Glomerular visceral epithelial cell (primary cell): ENCODE measurements at regions not wholly inside any gene's neighbourhood (a gene's known extent, or its start where the extent isn't known, plus 50 kb on each side); places are given as distances from the start of the nearest gene placed in this dataset.
"Not testable (repeated sequence)": the region's sequence is repeated elsewhere in the genome, so short reads cannot be mapped to it uniquely, and the experiment has no call there.

Experiments used
- DNase-seq: peaks from one replicate; pipeline ENCODE4 v3.0.0-alpha.2; 2016; ENCODE audit errors: extremely low spot score

DNA sequence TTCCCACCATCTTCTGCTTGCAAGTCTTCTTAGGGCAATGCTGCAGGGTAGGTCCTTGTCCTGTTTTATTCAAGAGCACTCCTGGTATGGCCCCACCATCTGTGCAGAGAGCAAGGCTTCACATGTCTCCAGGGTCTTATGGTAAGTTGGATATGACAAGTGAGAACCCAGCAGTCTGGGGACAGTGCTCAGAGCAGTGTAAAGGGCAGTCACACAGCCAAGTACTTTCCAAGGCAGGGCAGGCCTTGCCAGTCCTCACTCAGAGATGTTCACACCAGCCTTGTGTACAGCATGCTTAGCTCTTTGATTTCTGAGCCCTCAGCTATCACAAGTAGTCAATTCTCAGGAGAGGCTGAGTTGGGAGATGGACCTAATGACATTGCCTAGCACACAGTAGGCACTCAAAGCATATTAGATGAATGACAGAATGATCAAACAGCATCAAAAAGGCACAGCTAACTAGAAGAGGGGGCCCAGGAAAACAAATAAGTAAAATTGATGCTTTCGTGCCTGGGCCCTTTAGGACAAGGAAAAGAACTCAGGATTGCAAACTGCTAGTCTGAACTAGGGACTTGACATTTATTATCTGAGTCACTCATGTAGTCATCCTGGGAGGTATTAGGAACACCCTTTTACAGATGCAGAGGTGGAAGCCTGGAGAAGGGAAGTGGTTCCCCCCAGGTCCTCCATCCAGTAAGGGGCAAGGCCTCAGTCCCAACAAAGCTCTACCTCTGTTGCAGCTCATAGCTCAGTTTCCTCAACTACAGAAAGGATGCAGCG lies 86.7 kb upstream of the CTAGE1 start:
- DNase-seq, result no peak

DNA sequence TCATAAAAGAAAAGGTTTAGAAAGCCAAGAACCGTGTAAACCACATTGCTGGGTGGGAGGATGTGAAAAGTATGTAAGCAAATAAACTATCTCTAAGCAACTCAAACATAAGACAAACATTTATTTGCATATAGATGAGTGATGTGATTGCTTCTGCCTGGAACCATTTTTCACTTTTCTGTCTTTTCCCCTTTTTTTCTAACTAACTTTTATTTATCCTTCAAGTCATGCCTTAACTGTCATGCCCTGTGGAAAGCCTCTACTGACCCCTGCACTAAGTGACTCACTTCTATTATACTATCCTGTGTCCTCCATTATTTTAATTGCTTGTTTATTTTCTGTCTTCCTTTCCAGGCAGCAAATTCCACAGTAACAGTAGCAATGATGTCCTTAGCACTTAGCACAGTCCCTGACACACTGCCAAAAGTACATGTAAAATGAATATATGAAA lies 87.5 kb upstream of the CTAGE1 start:
- no peak for DNase-seq

DNA sequence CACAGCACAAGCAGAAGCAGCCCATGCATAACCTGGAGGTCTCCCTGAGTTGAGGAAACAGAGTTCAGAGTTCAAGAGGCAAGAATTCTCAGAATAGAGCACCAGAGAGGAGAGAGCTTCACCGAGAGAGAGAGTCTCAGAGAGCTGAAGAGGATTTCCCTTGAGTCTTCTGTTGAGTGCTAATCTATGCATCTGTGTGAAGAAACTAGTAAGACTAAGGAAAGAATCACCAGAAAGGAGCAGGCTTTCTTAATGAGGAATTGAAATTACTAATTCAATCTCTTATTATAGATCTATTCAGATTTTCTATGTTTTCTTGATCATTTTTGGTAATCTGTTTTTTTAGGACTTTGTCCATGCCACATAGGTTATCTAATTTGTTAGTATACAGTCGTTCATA lies 89.3 kb upstream of the CTAGE1 start:
- no peak for DNase-seq

DNA sequence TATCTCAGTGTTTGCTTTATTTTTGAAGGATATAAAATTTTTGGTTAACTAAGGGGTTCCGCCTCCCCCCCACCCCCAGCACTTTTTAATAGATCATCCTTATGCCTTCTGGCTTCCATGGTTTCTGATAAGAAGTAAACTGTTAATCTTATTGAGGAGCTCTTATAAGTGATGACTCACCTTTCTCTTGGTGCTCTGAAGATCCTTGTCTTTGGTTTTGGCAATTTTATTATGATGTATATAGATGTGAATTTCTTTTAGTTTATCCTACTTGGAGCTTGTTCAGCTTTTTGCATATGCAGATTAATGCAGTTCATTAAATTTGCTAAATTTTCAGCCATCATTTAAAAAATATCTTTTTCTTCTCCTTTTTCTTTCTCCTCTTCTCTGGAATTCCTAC lies 91.7 kb upstream of the CTAGE1 start:
- no peak for DNase-seq

DNA sequence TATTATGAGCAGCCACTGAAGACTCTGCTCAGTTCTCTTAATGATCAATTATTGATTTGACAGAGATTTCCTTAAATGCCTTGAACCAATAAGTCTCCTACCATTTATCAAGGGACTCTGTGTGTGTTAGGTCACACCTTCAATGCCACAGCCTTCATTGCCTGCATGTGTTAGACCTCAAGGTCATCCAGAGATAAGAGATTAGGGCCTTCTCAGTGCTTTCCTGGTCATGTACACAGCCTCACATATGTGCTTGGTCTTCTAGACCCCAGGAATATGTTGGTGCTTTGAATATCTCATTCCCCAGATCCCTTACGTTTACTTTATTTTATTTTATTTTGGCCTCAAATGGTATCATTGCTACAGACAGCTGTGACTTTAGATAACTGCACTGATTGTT lies 93.0 kb upstream of the CTAGE1 start:
- DNase-seq, result no peak

DNA sequence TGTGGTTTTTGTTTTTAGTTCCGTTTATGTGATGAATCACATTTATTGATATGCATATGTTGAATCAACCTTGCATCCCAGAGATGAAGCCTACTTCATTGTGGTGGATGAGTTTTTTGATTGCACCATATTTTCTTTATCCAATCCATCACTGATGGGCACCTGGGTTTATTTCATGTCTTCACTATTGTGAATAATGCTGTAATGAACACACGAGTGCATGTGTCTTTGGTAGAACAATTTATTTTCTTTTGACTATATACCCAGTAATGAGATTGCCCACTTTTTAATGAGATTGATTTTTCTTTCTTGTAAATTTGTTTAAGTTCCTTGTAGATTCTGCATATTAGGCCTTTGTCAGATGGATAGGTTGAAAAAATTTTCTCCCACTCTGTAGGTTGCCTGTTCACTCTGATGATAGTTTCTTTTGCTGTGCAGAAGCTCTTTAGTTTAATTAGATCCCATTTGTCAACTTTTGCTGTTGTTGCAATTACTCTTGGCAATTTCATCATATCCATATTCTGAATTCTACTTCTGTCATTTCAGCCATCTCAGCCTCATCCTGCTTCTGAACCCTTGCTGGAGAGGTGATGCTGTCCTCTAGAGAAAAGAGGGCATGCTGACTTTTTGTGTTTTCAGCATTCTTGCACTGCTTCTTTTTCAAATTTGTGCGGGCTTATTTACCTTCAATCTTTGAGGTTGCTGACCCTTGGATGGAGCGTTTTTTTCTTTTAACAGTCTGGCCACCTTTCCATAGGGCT lies 96.2 kb upstream of the CTAGE1 start:
- DNase-seq, result no peak

DNA sequence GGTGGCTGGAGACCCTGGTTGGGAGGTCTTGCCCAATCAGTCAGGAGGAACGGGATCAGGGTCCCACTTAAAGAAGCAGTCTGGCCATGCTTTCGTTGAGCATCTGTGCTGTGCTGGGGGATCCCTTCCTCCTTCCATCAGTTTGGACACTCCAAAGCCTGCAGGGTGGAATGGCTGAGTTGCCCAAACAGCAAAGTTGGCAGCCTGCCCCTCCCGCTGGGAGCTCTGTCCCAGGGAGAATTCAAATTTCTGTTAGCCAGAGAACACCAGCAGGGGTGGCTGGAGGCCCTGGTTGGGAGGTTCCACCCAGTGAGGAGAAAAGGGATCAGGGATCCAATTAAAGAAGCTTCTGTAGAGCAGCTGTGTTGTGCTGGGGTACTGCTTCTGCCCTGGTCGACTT lies 96.9 kb upstream of the CTAGE1 start:
- DNase-seq, result no peak

DNA sequence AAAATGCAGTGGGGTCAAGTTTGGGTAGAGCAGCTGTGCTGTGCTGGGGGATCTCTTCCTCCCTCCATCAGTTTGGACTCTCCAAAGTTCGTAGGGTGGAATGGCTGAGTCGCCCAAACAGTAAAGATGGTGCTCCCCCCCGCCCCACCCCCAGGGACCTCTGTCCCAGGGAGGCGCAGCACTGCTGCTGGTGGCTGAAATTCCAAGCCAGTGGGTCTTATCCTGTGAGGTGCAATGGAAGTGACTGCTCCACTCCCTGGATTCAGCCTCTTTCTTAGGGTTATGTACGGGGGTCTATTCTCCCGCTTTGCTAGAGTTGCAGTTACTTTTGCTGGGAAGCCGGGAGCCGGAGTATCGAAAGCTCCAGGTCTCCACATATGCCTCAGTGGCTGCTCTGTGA lies 97.5 kb upstream of the CTAGE1 start:
- no peak for DNase-seq

DNA sequence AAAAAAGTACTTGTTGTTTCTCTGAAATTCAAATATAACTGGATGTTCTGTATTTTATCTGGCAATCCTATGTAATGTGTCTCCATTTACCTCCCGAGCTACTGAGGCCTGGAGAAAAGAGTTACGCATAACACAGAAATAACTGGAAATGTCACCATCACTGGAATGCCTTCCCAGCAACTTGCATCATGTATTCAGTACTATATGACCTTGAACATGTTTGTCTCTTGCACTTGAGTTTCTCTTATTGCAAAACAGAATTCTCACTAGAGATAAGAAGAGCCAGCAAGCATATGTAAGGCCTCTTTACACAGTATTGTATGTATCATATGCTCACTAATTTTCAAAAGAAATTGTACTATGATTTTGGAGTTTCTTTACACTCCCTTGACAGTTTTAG lies 99.6 kb upstream of the CTAGE1 start:
- no peak for DNase-seq

DNA sequence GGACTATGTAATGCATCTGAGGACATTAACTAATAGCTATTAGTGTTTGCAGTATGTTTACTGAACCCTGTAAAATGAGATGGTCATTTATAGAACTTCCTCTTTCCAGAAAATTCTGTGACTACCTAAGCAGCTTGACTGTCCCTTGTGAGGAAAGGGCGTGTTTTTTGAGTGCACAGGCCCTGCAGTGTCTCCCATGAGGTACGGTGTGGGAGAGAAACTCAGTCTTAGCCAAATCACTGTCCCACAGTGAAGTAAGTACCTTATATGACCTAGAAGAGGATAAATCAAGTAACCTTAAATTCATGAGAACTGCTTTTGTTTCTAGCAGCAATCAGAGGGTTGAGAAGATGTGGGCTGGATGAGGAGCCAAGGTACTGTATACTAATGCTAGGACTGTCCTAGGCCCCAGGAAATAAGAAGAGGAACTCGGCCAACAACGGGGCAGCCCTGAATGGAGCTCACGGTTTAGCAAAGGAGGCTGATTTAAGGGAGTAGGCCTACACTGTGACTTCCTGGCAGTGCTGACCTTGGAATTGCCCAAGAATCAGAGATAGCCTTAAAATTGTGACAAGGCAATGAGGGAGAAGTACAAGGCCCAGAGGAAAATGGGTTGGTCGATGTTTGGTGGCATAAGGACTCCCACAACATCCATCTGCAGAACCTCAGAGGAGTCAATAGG lies 103.5 kb upstream of the CTAGE1 start:
- no peak for DNase-seq

DNA sequence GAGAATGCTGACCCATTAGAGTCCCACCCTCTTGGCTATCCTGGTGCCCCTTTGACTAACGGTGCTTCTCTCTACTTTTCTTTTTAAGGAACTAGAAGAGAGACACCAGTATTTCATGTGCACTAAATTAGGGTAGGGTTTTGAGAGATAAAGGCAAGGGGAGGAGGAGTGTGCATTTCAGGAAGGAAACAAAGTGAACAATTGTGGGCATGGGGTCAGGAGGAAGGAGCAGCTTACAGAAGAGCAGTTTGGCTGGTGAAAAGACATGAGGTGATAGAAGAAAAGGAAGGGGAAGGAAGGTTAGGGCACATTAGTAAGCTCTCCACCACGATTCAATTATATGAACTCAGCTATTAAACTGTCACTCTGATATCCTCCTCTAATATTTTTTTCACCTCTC lies 105.8 kb upstream of the CTAGE1 start:
- DNase-seq, result no peak

DNA sequence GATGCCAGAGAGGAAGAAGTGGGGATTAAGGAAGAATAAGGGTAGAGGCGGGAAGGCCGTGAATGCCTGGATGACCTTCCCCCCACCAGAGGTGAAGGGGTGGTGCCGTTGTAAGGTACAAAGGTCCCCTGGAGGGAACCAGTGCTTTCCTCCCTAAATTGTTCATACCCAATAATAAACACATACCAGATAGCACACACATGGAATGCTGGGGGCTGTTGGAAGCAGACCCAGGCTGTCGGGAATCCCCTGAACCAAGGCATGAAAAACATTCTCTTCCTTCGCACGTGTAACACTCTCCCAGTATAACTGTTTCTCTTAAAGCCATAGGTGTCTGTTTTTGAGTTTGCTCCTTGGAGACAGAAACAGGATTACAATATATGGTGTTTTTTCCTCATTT lies 107.1 kb upstream of the CTAGE1 start:
- no peak for DNase-seq

DNA sequence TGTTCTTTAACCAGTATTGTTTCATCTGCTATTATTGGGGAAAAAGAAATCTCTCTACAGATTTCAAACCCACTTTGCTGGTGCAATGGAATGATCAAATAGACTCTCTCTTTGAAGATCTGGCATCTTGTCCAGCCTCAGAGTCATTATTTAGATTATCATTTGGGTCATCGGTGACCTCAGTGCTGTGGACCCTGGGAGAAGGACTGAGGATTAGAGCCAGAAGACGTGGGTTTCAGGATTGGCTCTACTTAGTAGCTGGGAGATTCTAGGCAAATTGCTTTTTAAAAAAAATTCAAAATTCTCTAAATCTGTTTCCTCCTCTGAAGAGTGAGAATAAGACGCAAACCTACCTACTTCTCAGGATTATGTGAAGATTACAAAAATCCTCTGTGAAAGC lies 107.6 kb upstream of the CTAGE1 start:
- DNase-seq, result no peak

DNA sequence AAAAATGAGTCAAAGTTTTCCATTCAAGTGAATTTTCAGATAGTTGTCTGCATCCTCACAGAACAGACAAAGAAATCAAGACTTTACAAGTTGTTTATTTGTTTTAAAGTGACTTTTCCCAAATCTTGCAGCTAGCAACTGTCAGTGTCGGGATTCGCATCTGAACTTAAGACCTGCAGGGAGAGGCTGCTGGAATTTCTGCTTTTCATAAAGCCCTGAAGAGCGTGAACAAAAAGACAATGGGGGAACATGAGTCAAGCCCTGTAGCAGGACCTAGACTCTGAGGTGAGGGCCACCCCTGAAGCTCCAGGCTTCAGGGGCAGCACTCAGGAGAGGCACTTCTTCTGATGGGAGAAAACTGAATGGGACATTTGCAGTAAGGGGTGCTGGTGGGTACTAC lies 108.2 kb upstream of the CTAGE1 start:
- no peak for DNase-seq

DNA sequence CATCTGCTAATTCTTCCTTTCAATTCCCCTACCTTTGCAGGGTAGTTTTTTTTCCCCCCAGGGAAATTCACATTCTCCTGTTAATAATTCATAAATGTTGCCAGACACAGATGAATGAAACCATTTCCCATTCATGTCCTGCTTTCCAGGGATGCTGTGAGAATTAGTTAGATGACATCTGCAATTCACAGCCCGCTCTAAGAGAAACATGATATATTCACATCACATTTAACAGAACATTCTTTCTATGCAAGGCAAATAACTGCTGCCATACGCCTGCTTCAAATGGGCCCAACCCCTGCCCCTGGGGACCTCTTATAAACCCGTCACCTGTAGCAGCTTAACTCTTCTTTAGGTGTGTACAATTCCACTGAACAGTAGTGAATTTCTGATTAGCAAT lies 110.6 kb upstream of the CTAGE1 start:
- no peak for DNase-seq

DNA sequence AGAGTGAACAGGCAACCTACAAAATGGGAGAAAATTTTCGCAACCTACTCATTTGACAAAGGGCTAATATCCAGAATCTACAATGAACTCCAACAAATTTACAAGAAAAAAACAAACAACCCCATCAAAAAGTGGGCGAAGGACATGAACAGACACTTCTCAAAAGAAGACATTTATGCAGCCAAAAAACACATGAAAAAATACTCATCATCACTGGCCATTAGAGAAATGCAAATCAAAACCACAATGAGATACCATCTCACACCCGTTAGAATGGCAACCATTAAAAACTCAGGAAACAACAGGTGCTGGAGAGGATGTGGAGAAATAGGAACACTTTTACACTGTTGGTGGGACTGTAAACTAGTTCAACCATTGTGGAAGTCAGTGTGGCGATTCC lies 117.0 kb upstream of the CTAGE1 start:
- not testable (repeated sequence) for DNase-seq

DNA sequence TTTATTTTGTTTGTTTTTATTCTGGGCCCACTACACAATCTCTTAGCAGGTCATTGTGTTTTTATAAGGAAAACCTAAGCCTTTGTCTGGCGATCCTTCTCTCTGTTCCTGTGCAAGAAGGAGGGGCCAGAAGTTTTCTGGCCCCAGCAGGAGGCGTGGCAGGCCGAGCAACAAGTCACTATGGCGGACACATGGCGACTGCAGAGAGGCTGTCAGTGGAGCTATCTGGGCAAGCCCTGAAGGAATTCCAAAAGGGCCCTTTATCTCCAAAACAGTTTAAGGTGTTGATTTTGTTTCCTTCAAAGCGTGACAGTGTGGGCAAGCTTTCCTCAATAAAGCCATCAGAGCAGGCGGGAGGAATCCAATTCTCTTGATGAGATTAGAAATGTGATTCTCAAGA lies 118.8 kb upstream of the CTAGE1 start:
- no peak for DNase-seq

DNA sequence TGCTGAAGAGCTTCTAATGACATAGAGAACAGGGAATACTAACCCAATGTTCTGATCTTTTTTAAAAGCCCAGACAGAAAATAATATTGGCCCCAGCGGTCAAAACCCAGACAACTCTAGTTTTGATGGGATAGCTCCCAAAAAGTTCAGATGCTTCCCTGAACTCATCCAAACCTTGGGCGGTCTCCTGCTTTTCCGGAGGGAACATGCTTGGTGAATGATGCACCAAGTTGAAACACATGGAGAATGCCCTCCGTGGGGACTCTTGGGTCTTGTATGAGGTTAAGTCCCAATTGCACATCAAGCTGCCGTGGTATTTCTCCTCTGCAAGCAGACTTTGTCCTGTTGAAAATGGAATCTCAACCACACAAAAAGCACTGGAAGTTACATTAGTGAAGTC lies 120.7 kb upstream of the CTAGE1 start:
- no peak for DNase-seq

DNA sequence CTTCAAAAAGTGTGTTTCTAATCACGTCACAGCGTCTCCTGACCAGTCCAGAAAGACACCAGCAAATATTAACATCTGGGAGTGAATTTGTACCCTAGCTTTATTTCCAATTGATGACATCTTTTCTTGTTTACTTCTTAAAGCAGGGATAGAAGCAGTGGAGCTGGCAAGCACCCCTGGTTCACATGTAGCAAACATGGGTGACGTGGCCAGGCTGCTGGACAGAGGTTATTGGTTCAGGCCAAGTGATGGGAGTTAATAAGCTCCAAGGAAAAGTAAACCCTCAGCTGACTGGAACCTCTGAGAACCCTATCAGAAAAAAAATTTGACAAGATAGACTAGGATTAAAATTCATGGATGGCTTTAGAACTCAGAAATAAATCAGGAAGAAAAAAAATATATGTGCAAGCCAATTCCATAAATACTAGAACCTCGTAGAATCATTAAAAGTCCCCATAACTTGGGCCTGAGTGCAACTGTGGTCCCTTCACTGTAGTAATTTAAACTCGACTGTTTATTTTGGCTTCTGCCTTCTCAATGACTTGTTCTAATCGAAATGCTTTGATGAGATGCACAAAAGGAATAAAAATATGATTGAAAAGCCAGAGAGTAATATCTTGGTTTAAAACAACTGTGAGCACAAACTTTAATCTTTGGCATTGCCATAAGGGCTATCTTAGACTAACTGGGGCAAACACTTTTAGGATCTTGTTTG lies 121.5 kb upstream of the CTAGE1 start:
- DNase-seq, result no peak

DNA sequence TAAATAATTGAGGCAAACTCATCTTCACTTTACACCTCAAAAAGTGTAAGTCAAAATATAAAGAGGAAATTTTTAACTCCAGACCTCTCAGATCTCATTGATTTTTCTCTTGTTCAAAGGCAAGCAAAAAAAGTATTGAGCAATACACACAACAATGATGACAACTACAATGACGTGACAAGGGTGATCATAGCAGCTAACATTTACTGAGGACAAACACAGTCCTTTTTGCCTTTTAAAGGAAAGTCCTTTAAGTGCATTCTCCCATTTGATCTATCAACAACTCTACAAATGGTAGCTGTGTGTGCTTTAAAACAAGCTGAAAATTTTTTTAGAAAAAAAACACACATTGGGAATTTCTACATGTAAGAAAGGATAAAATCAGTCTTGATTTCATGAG lies 123.5 kb upstream of the CTAGE1 start:
- DNase-seq, result no peak

DNA sequence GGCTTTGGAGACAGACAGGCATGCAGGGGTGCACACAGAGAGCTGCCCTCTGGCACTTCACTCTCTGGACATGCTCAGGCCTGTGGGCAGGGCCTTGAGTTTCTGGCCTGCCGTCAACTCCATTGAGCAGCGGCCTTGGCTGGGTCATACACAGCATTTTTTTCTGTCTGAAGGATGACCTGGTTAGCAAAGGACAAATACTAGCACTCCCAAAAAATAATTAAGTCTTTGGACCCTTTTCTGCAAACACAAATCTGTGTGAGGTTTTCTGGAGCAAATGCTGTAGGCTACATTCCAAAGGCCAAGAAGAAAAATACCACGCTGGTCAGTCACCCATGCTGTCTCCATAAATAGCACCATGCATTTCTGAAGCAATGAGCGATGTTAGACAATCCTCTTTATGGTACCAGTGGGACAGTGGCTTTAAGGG lies 124.7 kb upstream of the CTAGE1 start:
- DNase-seq, result peak; percentile 24

DNA sequence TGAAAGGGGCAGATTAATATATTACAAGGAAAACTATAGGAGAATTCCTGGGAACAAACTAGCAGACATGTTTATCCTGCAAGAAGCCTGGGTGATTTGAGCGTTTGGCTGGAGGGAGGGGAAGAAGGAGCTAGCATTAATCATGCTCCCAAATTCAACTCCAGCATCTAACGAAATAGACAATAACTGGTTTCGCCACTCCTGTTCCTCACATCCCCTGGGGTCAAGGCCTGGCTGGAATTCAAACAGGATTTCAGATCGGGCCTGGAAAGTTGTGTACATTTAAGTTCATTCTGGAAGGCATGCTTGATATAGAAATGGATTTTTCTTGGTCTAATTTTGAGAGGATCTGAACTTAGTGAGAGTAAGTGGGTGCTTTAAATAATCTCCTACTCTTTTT lies 126.1 kb upstream of the CTAGE1 start:
- DNase-seq, result no peak
